ENCODE measurements at regions not wholly inside any gene's neighbourhood (a gene's known extent, or its start where the extent isn't known, plus 50 kb on each side); places are given as distances from the start of the nearest gene placed in this dataset.

DNA sequence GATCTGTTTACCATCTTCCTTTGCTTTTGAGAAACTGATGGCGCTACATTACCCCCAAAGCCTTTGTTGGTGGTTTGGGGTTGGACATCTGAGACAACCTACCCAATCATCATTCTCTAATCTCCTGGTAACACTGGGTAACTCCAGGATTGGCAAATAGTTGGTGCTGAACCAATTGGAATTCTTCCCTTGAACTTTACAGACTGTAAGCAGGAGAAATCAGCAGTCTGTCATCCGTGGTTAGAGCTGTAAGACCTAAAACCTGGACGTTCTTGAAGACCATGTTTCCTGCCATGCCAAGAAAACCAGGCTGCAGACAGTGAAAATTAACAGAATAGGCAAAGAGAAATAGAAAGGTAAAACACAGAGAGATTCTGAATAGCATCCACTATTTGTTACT, 398.8 kb upstream of the SALL1 start:
- H3K4me3 ChIP-seq = no peak overlapping the region
- H3K27me3 ChIP-seq = no peaks in the 10 kb centered on the region
- H3K36me3 ChIP-seq = no peaks in the 10 kb centered on the region
- peaks cover 0 to 8% of the 10 kb centered on the region in 2 donors for H3K9me3 ChIP-seq
- DNase-seq (ENCODE audit: low spot score) = no peak
- H3K27ac ChIP-seq = no peak overlapping the region
- no peak for TF ChIP-seq CTCF (IDR thresholded peaks at IDR 0.05)
- no peaks in the 10 kb centered on the region for H3K4me1 ChIP-seq

DNA sequence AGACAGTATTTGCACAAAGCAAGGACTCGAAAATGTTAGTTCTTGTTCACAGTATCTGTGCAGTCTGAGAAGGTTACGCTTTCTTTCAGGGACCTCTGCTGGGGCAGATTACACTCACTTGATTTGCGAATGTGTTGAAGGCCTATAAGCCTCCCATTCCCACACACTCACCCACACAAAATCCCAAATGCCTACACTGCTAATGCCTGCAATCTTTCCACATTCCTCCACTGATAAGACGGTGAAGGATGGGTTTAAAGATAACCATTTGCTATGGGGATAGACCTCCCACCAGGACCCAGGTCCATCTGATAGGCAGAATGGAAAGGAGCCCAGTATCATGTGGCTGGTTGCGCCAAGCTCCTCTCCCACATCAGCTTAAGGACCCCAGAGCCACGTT, 394.9 kb upstream of the SALL1 start:
- Histone ChIP-seq H3K9me3 (peaks cover 0 to 8% of the 10 kb centered on the region in 2 donors), H3K27me3 (no peaks in the 10 kb centered on the region), H3K4me3 (no peak overlapping the region), H3K36me3 (no peaks in the 10 kb centered on the region), H3K27ac (no peak overlapping the region), H3K4me1 (no peaks in the 10 kb centered on the region)
- no peak for TF ChIP-seq CTCF (IDR thresholded peaks at IDR 0.05)
- no peak for DNase-seq (ENCODE audit: low spot score)

GRCh38 chr16:51544851-51545467, 393.9 kb upstream of the SALL1 start:
- no peaks in the 10 kb centered on the region for H3K4me1 ChIP-seq
- H3K4me3 ChIP-seq = no peak overlapping the region
- no peaks in the 10 kb centered on the region for H3K27me3 ChIP-seq
- no peaks in the 10 kb centered on the region for H3K36me3 ChIP-seq
- no peak overlapping the region for H3K27ac ChIP-seq
- H3K9me3 ChIP-seq = peaks cover 0 to 8% of the 10 kb centered on the region in 2 donors
- DNase-seq (ENCODE audit: low spot score) = no peak
- TF ChIP-seq CTCF (IDR thresholded peaks at IDR 0.05) = no peak

DNA sequence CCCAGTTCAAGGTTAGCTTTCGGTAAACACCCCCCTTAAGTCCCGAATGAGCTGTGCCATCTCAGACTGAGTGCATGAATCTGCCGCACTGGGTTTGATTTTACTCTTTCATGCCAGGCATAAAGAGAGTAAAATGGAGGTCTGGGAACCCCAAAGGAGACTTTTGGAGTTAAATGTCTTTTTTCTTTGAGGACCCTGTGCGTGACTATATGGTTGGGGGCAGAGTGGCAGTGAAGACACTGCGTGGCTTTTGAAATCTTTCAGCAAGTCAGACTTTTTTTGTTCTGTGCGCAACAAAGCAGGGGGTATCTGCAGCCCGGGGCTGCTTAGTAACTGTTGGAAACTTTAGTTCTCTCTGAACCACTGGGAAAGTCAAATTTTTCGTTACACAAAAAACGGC, 392.9 kb upstream of the SALL1 start:
- Histone ChIP-seq H3K4me3 (no peak overlapping the region), H3K4me1 (no peaks in the 10 kb centered on the region), H3K27ac (no peak overlapping the region), H3K36me3 (no peaks in the 10 kb centered on the region), H3K9me3 (peaks cover 0 to 8% of the 10 kb centered on the region in 2 donors), H3K27me3 (no peaks in the 10 kb centered on the region)
- no peak for TF ChIP-seq CTCF (IDR thresholded peaks at IDR 0.05)
- DNase-seq (ENCODE audit: low spot score) = no peak

DNA sequence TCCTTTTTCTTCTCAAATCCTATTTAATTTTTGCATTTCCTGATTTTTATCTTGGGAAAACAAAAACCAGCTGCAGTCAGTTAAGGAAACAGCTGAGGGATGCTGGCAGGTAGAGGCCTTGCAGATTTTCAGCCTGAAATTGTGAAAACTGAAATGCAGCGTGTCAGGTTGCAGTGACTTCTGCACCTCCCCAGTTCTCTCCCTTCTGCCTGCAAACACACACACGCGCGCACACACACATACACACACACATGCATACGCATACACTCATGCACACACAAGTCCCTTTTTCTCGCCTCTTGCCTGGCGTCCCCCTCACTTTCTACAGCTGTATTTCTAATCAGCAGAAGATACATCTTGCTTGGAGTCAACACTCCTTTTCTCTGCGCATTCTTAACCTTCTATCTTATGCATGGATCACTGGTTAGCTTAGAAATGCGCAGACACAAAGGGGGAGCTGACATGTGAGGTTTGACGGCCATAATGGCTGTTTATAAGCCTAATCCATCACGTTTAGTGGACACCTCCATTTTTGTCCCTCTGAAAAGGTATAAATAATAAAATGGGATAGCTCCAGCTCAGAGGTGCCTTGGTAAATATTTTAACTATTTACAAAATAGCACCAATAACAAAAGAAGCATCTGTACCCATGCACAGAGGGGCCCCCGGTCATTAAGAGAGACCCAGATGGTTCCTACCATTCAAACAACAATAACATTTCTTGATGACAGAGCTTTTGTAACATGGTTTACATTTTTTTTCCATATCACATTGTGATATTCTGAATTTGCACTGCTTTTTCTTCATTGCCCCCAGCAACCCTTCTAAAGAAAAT, 392.1 kb upstream of the SALL1 start:
- peaks cover 0 to 8% of the 10 kb centered on the region in 2 donors for H3K9me3 ChIP-seq
- TF ChIP-seq CTCF (IDR thresholded peaks at IDR 0.05) = no peak
- H3K36me3 ChIP-seq = no peaks in the 10 kb centered on the region
- no peak overlapping the region for H3K4me3 ChIP-seq
- no peak for DNase-seq (ENCODE audit: low spot score)
- H3K27me3 ChIP-seq = no peaks in the 10 kb centered on the region
- H3K4me1 ChIP-seq = no peaks in the 10 kb centered on the region
- no peak overlapping the region for H3K27ac ChIP-seq
